DOHH2 (cell line): ENCODE measurements at regions not wholly inside any gene's neighbourhood (a gene's known extent, or its start where the extent isn't known, plus 50 kb on each side); places are given as distances from the start of the nearest gene placed in this dataset.

Experiments used
- H3F3A ChIP-seq: fragments of 200-600 bp; sonication (generic), shearing (Covaris generic); 2 replicates; pipeline ENCODE4 v1.6.0; 2016; ENCODE audit warnings: antibody characterized with exemption, mild to moderate bottlenecking; ENCODE audit not compliant: control insufficient read depth, insufficient read depth
- H3K27ac ChIP-seq: fragments of 200-600 bp; sonication (generic); 2 replicates; pipeline ENCODE4 v1.5.1; 2014; ENCODE audit warnings: low read depth, mild to moderate bottlenecking, low read length, moderate library complexity
- H3K27me3 ChIP-seq: fragments of 200-600 bp; sonication (generic); 2 replicates; pipeline ENCODE4 v1.6.1; 2014; ENCODE audit warnings: mild to moderate bottlenecking, low read length, mixed read lengths; ENCODE audit not compliant: control insufficient read depth
- H3K36me3 ChIP-seq: fragments of 200-600 bp; sonication (generic); 2 replicates; pipeline ENCODE4 v1.6.1; 2014; ENCODE audit warnings: mild to moderate bottlenecking, low read length, moderate library complexity, mixed read lengths; ENCODE audit not compliant: control insufficient read depth
- H3K4me1 ChIP-seq: fragments of 200-600 bp; sonication (generic); 2 replicates; pipeline ENCODE4 v1.6.1; 2014; ENCODE audit warnings: mild to moderate bottlenecking, low read length, mixed read lengths; ENCODE audit not compliant: control insufficient read depth
- H3K4me2 ChIP-seq: fragments of 200-600 bp; sonication (generic); 2 replicates; pipeline ENCODE4 v1.6.0; 2014; ENCODE audit warnings: mild to moderate bottlenecking, low read length, moderate library complexity
- H3K4me3 ChIP-seq: fragments of 200-600 bp; sonication (generic); 2 replicates; pipeline ENCODE4 v1.5.1; 2014; ENCODE audit warnings: mild to moderate bottlenecking, low read length, mixed read lengths
- H3K79me2 ChIP-seq: fragments of 200-600 bp; sonication (generic); 2 replicates; pipeline ENCODE4 v1.6.1; 2014; ENCODE audit warnings: mild to moderate bottlenecking, low read length, mixed read lengths; ENCODE audit not compliant: control insufficient read depth
- H3K9me2 ChIP-seq: fragments of 200-600 bp; sonication (generic); replicated peaks from 2 replicates; pipeline ENCODE4 v1.6.1; 2014; ENCODE audit warnings: mild to moderate bottlenecking, low read length, mixed read lengths; ENCODE audit not compliant: control insufficient read depth
- H3K9me3 ChIP-seq: fragments of 200-600 bp; sonication (generic); 2 replicates; pipeline ENCODE4 v1.6.1; 2014; ENCODE audit warnings: antibody characterized with exemption, low read length, mixed read lengths; ENCODE audit not compliant: control insufficient read depth, insufficient read depth
- H4K20me1 ChIP-seq: fragments of 200-600 bp; sonication (generic); 2 replicates; pipeline ENCODE4 v1.6.0; 2014; ENCODE audit warnings: low read depth, mild to moderate bottlenecking, antibody characterized with exemption, low read length, moderate library complexity; ENCODE audit not compliant: control insufficient read depth, insufficient read depth
- CTCF ChIP-seq: fragments of 200-600 bp; sonication (generic); IDR thresholded peaks from one replicate; pipeline ENCODE4 v1.5.1; 2014; ENCODE audit warnings: antibody characterized with exemption, mild to moderate bottlenecking, low read depth, low read length; ENCODE audit not compliant: poor library complexity, severe bottlenecking
- EZH2phosphoT487 ChIP-seq: fragments of 200-600 bp; sonication (generic); IDR thresholded peaks from 2 replicates; pipeline ENCODE4 v1.6.1; 2017; ENCODE audit warnings: borderline replicate concordance, mild to moderate bottlenecking, antibody characterized with exemption, low read length, moderate library complexity, mixed read lengths

- no peaks in the 10 kb centered on the region for H3K9me3 ChIP-seq
- no peak overlapping the region for H3K4me3 ChIP-seq
- H3K9me2 ChIP-seq: no peaks in the 10 kb centered on the region
- no peaks in the 10 kb centered on the region for H4K20me1 ChIP-seq
- TF ChIP-seq CTCF (no peak), EZH2phosphoT487 (no peak)
- H3F3A ChIP-seq: no peaks in the 10 kb centered on the region
- no peaks in the 10 kb centered on the region for H3K79me2 ChIP-seq
- no peak overlapping the region for H3K4me2 ChIP-seq
- no peaks in the 10 kb centered on the region for H3K27me3 ChIP-seq
- H3K27ac ChIP-seq: no peak overlapping the region
- no peaks in the 10 kb centered on the region for H3K36me3 ChIP-seq
- no peaks in the 10 kb centered on the region for H3K4me1 ChIP-seq
These were observed 88.1 kb upstream of the DIO3 start for GRCh38 chr14:101473045-101473729.

- Histone ChIP-seq H3K4me1 (no peaks in the 10 kb centered on the region), H3K27ac (no peak overlapping the region), H3K36me3 (no peaks in the 10 kb centered on the region), H4K20me1 (no peaks in the 10 kb centered on the region), H3F3A (no peaks in the 10 kb centered on the region), H3K9me2 (no peaks in the 10 kb centered on the region), H3K9me3 (no peaks in the 10 kb centered on the region), H3K27me3 (no peaks in the 10 kb centered on the region), H3K79me2 (no peaks in the 10 kb centered on the region), H3K4me3 (no peak overlapping the region), H3K4me2 (no peak overlapping the region)
- TF ChIP-seq CTCF (no peak), EZH2phosphoT487 (no peak)
These were observed 87.3 kb upstream of the DIO3 start for GRCh38 chr14:101473795-101474562.

GRCh38 chr14:101474563-101475455 is 86.5 kb upstream of the DIO3 start:
- H3K79me2 ChIP-seq: no peaks in the 10 kb centered on the region
- H3K36me3 ChIP-seq: no peaks in the 10 kb centered on the region
- H3K4me1 ChIP-seq: no peaks in the 10 kb centered on the region
- TF ChIP-seq EZH2phosphoT487 (no peak), CTCF (no peak)
- no peaks in the 10 kb centered on the region for H3K9me2 ChIP-seq
- no peak overlapping the region for H3K4me3 ChIP-seq
- no peaks in the 10 kb centered on the region for H4K20me1 ChIP-seq
- H3K9me3 ChIP-seq: no peaks in the 10 kb centered on the region
- H3K4me2 ChIP-seq: no peak overlapping the region
- H3F3A ChIP-seq: no peaks in the 10 kb centered on the region
- no peaks in the 10 kb centered on the region for H3K27me3 ChIP-seq
- H3K27ac ChIP-seq: no peak overlapping the region
